CD14-positive monocyte (primary cell): ENCODE measurements at regions not wholly inside any gene's neighbourhood (a gene's known extent, or its start where the extent isn't known, plus 50 kb on each side); places are given as distances from the start of the nearest gene placed in this dataset.
"Not testable (repeated sequence)": the region's sequence is repeated elsewhere in the genome, so short reads cannot be mapped to it uniquely, and the experiment has no call there.

ENCODE experiments used
- DNase-seq, 3 donors: peaks; one replicate each; pipeline ENCODE4 v3.0.0-alpha.2; 2011 to 2022
- H2AFZ ChIP-seq: 2 replicates; pipeline ENCODE4 v1.6.0; 2012; ENCODE audit warnings: mild to moderate bottlenecking, low read depth, low read length, inconsistent platforms; ENCODE audit not compliant: insufficient read depth, poor library complexity, severe bottlenecking
- H3K27ac ChIP-seq, 2 donors: 1 replicate in 1 of 2; 2 replicates in 1 of 2; pipeline ENCODE4 v1.5.1; 2012 to 2013; ENCODE audit warnings: low read length in 2 of 2, control low read depth in 1 of 2, inconsistent platforms in 1 of 2, low read depth in 1 of 2, mild to moderate bottlenecking in 1 of 2
- H3K27me3 ChIP-seq, 2 donors: one replicate each; pipeline versions ENCODE4 v1.6.0 to v1.6.1; 2011 to 2013; ENCODE audit warnings: low read length in 2 of 2; ENCODE audit not compliant: control insufficient read depth in 2 of 2, insufficient read depth in 2 of 2
- H3K36me3 ChIP-seq, 2 donors: replicated peaks in 1 of 2; 1 replicate in 1 of 2; 2 replicates in 1 of 2; pipeline versions ENCODE4 v1.5.1 to v1.6.1; 2012 to 2013; ENCODE audit warnings: low read length in 2 of 2, control low read depth in 1 of 2, inconsistent platforms in 1 of 2, mild to moderate bottlenecking in 1 of 2; ENCODE audit not compliant: insufficient read depth in 2 of 2, control insufficient read depth in 1 of 2
- H3K4me1 ChIP-seq, 2 donors: 1 replicate in 1 of 2; 2 replicates in 1 of 2; pipeline versions ENCODE4 v1.5.1 to v1.6.1; 2012 to 2013; ENCODE audit warnings: low read length in 2 of 2, control low read depth in 1 of 2, inconsistent platforms in 1 of 2, mild to moderate bottlenecking in 1 of 2, moderate library complexity in 1 of 2; ENCODE audit not compliant: insufficient read depth in 2 of 2, control insufficient read depth in 1 of 2
- H3K4me2 ChIP-seq: replicated peaks from 2 replicates; pipeline ENCODE3; 2012; ENCODE audit warnings: low read length, moderate library complexity, mild to moderate bottlenecking; ENCODE audit not compliant: poor library complexity, severe bottlenecking; ENCODE audit errors: extremely low read depth
- H3K4me3 ChIP-seq, 3 experiments: fragments of 200-600 bp in 1 of 3; sonication (generic) in 1 of 3; replicated peaks in 1 of 3; 1 replicate in 2 of 3; 2 replicates in 1 of 3; pipeline ENCODE4 v1.5.1; 2011 to 2013; ENCODE audit warnings: low read length in 3 of 3, mild to moderate bottlenecking in 3 of 3, control low read depth in 2 of 3, low read depth in 2 of 3, inconsistent platforms in 1 of 3, moderate library complexity in 1 of 3
- H3K79me2 ChIP-seq: 2 replicates; pipeline ENCODE4 v1.6.0; 2012; ENCODE audit warnings: mild to moderate bottlenecking, control low read depth, inconsistent platforms, low read length, moderate library complexity; ENCODE audit not compliant: insufficient read depth
- H3K9ac ChIP-seq: 2 replicates; pipeline ENCODE4 v1.6.0; 2017; ENCODE audit warnings: low read length, mild to moderate bottlenecking; ENCODE audit not compliant: insufficient read depth, poor library complexity, severe bottlenecking
- H3K9me3 ChIP-seq, 2 donors: replicated peaks in 1 of 2; 1 replicate in 1 of 2; 2 replicates in 1 of 2; pipeline versions ENCODE4 v1.5.1 to v1.6.1; 2012 to 2013; ENCODE audit warnings: low read length in 2 of 2, control low read depth in 1 of 2; ENCODE audit not compliant: control insufficient read depth in 1 of 2, insufficient read depth in 1 of 2
- H4K20me1 ChIP-seq: 2 replicates; pipeline ENCODE4 v1.6.0; 2012; ENCODE audit warnings: mild to moderate bottlenecking, low read length, control low read depth, moderate library complexity; ENCODE audit not compliant: insufficient read depth
- H3K27ac Mint-ChIP-seq, 7 donors: one replicate each; pipeline ENCODE4 v1.8.0; 2020; ENCODE audit warnings: mild to moderate bottlenecking in 7 of 7, mixed read lengths in 7 of 7, moderate library complexity in 6 of 7, inconsistent platforms in 2 of 7
- H3K27me3 Mint-ChIP-seq, 3 donors: one replicate each; pipeline ENCODE4 v1.8.0; 2021 to 2022; ENCODE audit warnings: low read depth in 3 of 3, mild to moderate bottlenecking in 3 of 3, mixed read lengths in 3 of 3, moderate library complexity in 3 of 3, inconsistent platforms in 1 of 3
- H3K36me3 Mint-ChIP-seq, 2 donors: one replicate each; pipeline ENCODE4 v1.8.0; 2020; ENCODE audit warnings: mixed read lengths in 2 of 2, inconsistent platforms in 1 of 2, mild to moderate bottlenecking in 1 of 2
- H3K4me1 Mint-ChIP-seq: one replicate; pipeline ENCODE4 v1.8.0; 2020; ENCODE audit warnings: mild to moderate bottlenecking, mixed read lengths
- H3K4me3 Mint-ChIP-seq, 2 donors: one replicate each; pipeline ENCODE4 v1.8.0; 2020; ENCODE audit warnings: mild to moderate bottlenecking in 2 of 2, mixed read lengths in 2 of 2, moderate library complexity in 1 of 2
- H3K9me3 Mint-ChIP-seq, 7 donors: one replicate each; pipeline ENCODE4 v1.8.0; 2020 to 2022; ENCODE audit warnings: mixed read lengths in 7 of 7, mild to moderate bottlenecking in 6 of 7, moderate library complexity in 6 of 7, inconsistent platforms in 2 of 7
- WGBS: methylation state at CpG from one replicate; pipeline ENCODE4 v1.1.5; 2013; ENCODE audit warnings: missing lambda C conversion rate; ENCODE audit not compliant: insufficient coverage; 5-methylcytosine and 5-hydroxymethylcytosine counted together
- intact Hi-C, 2 donors: fragments of 100-400 bp; cut with micrococcal nuclease; formaldehyde crosslinking; loops; one replicate each; pipeline versions ENCODE4 v1.15.0 to v1.15.1; 2023
- TF ChIP-seq, protein P1 (sequence below): fragments of 200-600 bp; IDR thresholded peaks from one replicate; pipeline ENCODE4 v1.8.0; 2022; ENCODE audit warnings: antibody characterized with exemption, mild to moderate bottlenecking

DNA sequence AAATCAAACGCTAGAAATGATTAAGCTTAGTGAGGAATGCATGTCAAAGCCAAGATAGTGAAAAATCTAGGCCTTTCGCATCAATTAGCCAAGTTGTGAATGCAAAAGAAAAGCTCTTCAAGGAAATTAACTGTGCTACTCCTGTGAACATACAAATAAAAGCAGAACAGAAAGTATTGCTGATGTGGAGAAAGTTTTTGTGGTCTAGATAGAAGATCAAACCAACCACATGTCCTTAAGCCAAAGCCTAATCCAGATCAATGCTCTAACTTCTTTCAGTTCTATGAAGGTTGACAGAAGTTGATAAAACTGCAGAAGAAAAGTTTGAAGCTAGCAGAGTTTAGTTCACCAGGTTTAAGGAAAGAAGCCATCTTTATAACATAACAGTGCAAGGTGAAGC, 1044.6 kb downstream of the CDH11 start:
- Mint-ChIP-seq H3K9me3 (peaks cover 0 to 8% (median 0%) of the 10 kb centered on the region in 7 donors), H3K4me1 (no peaks in the 10 kb centered on the region)

DNA sequence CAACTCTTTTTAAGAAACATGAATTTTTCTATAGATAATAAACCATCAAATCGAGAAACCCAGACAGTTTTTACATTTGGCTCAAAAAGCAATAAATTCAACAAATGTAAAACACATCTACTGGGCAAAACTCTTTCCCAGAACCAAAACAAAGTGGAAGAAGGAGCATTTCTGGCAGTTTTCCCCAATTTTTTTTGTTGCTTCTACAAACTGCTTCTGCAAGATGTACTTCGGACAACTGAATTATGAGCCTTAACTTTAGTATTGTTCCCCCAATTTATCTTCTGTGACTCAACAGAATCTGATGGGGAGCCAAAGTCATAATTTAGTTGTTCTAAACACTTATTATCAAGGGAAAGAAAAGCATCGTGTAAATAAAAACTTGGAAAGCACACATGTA, 1047.2 kb downstream of the CDH11 start:
- no peak overlapping the region for H3K4me3 Mint-ChIP-seq
- H2AFZ ChIP-seq, result no peak overlapping the region
- peaks cover 0 to 18% (median 2%) of the 10 kb centered on the region in 7 donors for H3K9me3 Mint-ChIP-seq
- H3K4me3 ChIP-seq, result no peak overlapping the region
- H3K9ac ChIP-seq, result no peak overlapping the region
- no peaks in the 10 kb centered on the region for H3K4me1 Mint-ChIP-seq
- intact Hi-C loops, result no loop called here
- no peak for DNase-seq
- TF ChIP-seq, protein P1, sequence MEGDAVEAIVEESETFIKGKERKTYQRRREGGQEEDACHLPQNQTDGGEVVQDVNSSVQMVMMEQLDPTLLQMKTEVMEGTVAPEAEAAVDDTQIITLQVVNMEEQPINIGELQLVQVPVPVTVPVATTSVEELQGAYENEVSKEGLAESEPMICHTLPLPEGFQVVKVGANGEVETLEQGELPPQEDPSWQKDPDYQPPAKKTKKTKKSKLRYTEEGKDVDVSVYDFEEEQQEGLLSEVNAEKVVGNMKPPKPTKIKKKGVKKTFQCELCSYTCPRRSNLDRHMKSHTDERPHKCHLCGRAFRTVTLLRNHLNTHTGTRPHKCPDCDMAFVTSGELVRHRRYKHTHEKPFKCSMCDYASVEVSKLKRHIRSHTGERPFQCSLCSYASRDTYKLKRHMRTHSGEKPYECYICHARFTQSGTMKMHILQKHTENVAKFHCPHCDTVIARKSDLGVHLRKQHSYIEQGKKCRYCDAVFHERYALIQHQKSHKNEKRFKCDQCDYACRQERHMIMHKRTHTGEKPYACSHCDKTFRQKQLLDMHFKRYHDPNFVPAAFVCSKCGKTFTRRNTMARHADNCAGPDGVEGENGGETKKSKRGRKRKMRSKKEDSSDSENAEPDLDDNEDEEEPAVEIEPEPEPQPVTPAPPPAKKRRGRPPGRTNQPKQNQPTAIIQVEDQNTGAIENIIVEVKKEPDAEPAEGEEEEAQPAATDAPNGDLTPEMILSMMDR, result no peak
- H3K27ac ChIP-seq, result no peak overlapping the region
- H3K36me3 Mint-ChIP-seq, result no peaks in the 10 kb centered on the region
- H3K9me3 ChIP-seq, result no peaks in the 10 kb centered on the region
- H3K27ac Mint-ChIP-seq, result no peak overlapping the region
- no peaks in the 10 kb centered on the region for H3K36me3 ChIP-seq
- H3K4me1 ChIP-seq, result no peaks in the 10 kb centered on the region
- no peaks in the 10 kb centered on the region for H3K79me2 ChIP-seq
- H3K27me3 ChIP-seq, result no peaks in the 10 kb centered on the region
- no peak overlapping the region for H3K4me2 ChIP-seq
- H4K20me1 ChIP-seq, result no peaks in the 10 kb centered on the region
- WGBS, result no CpG with 5 or more reads among the region's 3 CpGs
- H3K27me3 Mint-ChIP-seq, result no peaks in the 10 kb centered on the region

More for the DNA sequence above, 1044.6 kb downstream of the CDH11 start:
- Histone ChIP-seq H2AFZ (no peak overlapping the region), H3K9ac (no peak overlapping the region), H3K36me3 (no peaks in the 10 kb centered on the region), H4K20me1 (no peaks in the 10 kb centered on the region), H3K4me1 (no peaks in the 10 kb centered on the region), H3K27me3 (no peaks in the 10 kb centered on the region), H3K4me2 (no peak overlapping the region), H3K4me3 (no peak overlapping the region), H3K27ac (no peak overlapping the region), H3K9me3 (no peaks in the 10 kb centered on the region), H3K79me2 (no peaks in the 10 kb centered on the region)
- intact Hi-C loops, result no loop called here
- TF ChIP-seq, protein P1, result no peak
- Mint-ChIP-seq H3K36me3 (no peaks in the 10 kb centered on the region), H3K4me3 (no peak overlapping the region), H3K27ac (no peak overlapping the region), H3K27me3 (no peaks in the 10 kb centered on the region)
- DNase-seq, result no peak
- no CpG with 5 or more reads among the region's 2 CpGs for WGBS

DNA sequence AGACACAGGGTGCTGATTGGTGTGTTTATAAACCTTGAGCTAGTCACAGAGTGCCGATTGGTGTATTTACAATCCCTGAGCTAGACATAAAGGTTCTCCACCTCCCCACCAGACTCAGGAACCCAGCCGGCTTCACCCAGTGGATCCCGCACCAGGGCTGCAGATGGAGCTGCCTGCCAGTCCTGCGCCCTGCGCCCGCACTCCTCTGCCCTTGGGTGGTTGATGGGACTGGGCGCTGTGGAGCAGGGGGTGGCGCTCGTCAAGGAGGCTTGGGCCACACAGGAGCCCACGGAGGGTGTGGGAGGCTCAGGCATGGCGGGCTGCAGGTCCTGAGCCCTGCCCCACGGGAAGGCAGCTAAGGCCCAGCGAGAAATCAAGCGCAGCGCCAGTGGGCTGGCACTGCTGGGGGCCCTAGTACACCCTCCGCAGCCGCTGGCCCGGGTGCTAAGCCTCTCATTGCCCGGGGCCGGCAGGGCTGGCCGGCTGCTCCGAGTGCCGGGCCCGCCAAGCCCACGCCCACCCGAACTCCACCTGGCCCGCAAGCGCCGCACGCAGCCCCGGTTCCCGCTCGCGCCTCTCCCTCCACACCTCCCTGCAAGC, 1049.6 kb downstream of the CDH11 start:
- peaks cover 0 to 18% (median 2%) of the 10 kb centered on the region in 7 donors for H3K9me3 Mint-ChIP-seq
- intact Hi-C loops, DNase-seq, H3K36me3 Mint-ChIP-seq, H3K4me2 ChIP-seq, H3K9me3 ChIP-seq, H3K27ac Mint-ChIP-seq, H3K27ac ChIP-seq, H4K20me1 ChIP-seq, H3K4me1 ChIP-seq, H2AFZ ChIP-seq, H3K9ac ChIP-seq, H3K4me3 Mint-ChIP-seq, H3K36me3 ChIP-seq, H3K79me2 ChIP-seq, H3K4me3 ChIP-seq, H3K4me1 Mint-ChIP-seq, H3K27me3 ChIP-seq, H3K27me3 Mint-ChIP-seq: not testable (repeated sequence)
- 94% methylated on average over 31 of the region's 34 CpGs for WGBS
